GM12878 (cell line): ENCODE measurements at regions not wholly inside any gene's neighbourhood (a gene's known extent, or its start where the extent isn't known, plus 50 kb on each side); places are given as distances from the start of the nearest gene placed in this dataset.

Experiments used
- ATAC-seq: fragments of 200-7000 bp; cut with Tn5 transposase; 3 replicates; pipeline ENCODE4 v1.9.1; 2020; ENCODE audit warnings: mild to moderate bottlenecking, moderate library complexity
- BruUV-seq: library from RNA; stranded (reverse); fragments of 400-500 nt; replicated peaks from 2 replicates; lab custom pipeline; 2021; lab: Mats Ljungman, UMichigan
- CTCF ChIA-PET: fragments of 300-600 bp; sonication (Branson Sonifier 250); formaldehyde crosslinking; extraction: SDS; loops from one replicate; lab custom pipeline; 2021; ENCODE audit warnings: inconsistent platforms; lab: Yijun Ruan, JAX
- POLR2A ChIA-PET: fragments of 350-600 bp; formaldehyde crosslinking; extraction: SDS; loops from one replicate; lab custom pipeline; 2021; ENCODE audit warnings: inconsistent platforms; lab: Charles Lee
- RAD21 ChIA-PET: fragments of 300-600 bp; sonication (Branson Sonifier 250); formaldehyde crosslinking; loops from one replicate; lab custom pipeline; 2023; ENCODE audit warnings: antibody characterized with exemption; ENCODE audit not compliant: unreplicated experiment; lab: Charles Lee
- SMC1A ChIA-PET: fragments of 300-600 bp; sonication (Branson Sonifier 250); formaldehyde crosslinking; loops from one replicate; lab custom pipeline; 2023; ENCODE audit not compliant: unreplicated experiment, uncharacterized antibody; lab: Charles Lee
- DNase-seq: peaks from one replicate; pipeline ENCODE4 v3.0.0-alpha.2; 2011; ENCODE audit warnings: low read depth, low spot score
- FAIRE-seq: peaks from 3 replicates; lab custom pipeline; 2011; peaks lifted over from hg19 to GRCh38; lab: Jason Lieb, UNC
- H2AFZ ChIP-seq: 2 replicates; pipeline ENCODE4 v1.6.0; 2011; ENCODE audit warnings: low read depth, low read length, control low read depth; ENCODE audit not compliant: control insufficient read depth
- H3K27ac ChIP-seq: 2 replicates; pipeline ENCODE4 v1.5.1; 2011; ENCODE audit warnings: control low read depth; ENCODE audit not compliant: control insufficient read depth, insufficient read depth
- H3K27me3 ChIP-seq, 2 experiments: replicated peaks in 1 of 2; 2 replicates each; pipeline versions ENCODE4 v1.6.0 to v1.6.1; 2011; ENCODE audit warnings: low read length in 1 of 2; ENCODE audit not compliant: control insufficient read depth in 2 of 2, insufficient read depth in 2 of 2
- H3K36me3 ChIP-seq, 2 experiments: 2 replicates each; pipeline ENCODE4 v1.5.1; 2011; ENCODE audit warnings: low read length in 1 of 2; ENCODE audit not compliant: control insufficient read depth in 2 of 2, insufficient read depth in 2 of 2
- H3K4me1 ChIP-seq: 2 replicates; pipeline ENCODE4 v1.6.1; 2011; ENCODE audit warnings: mild to moderate bottlenecking, low read length, moderate library complexity, mixed read lengths; ENCODE audit not compliant: control insufficient read depth, insufficient read depth
- H3K4me2 ChIP-seq: 2 replicates; pipeline ENCODE4 v1.6.0; 2011; ENCODE audit warnings: control low read depth; ENCODE audit not compliant: control insufficient read depth, insufficient read depth
- H3K4me3 ChIP-seq: fragments of 200-600 bp; sonication (generic); 2 replicates; pipeline ENCODE4 v1.5.1; 2016
- H3K79me2 ChIP-seq: 2 replicates; pipeline ENCODE4 v1.6.0; 2011; ENCODE audit warnings: low read length; ENCODE audit not compliant: control insufficient read depth, insufficient read depth
- H3K9ac ChIP-seq: 2 replicates; pipeline ENCODE4 v1.8.0; 2011; ENCODE audit warnings: low read length, control low read depth, mixed read lengths; ENCODE audit not compliant: control insufficient read depth, insufficient read depth
- H3K9me3 ChIP-seq: replicated peaks from 3 replicates; pipeline ENCODE4 v1.5.1; 2011; ENCODE audit warnings: mild to moderate bottlenecking, low read length; ENCODE audit not compliant: control insufficient read depth, insufficient read depth
- H4K20me1 ChIP-seq: 2 replicates; pipeline ENCODE4 v1.6.0; 2011; ENCODE audit not compliant: control insufficient read depth, insufficient read depth
- BCL3 ChIP-seq: IDR thresholded peaks from 2 replicates; pipeline ENCODE4 v1.6.1; 2011; ENCODE audit warnings: borderline replicate concordance, low read depth, mild to moderate bottlenecking, moderate library complexity, low read length; ENCODE audit not compliant: insufficient read depth, poor library complexity, severe bottlenecking
- CUX1 ChIP-seq: IDR thresholded peaks from 2 replicates; pipeline ENCODE4 v1.6.1; 2012; ENCODE audit warnings: improper control_type of control experiment, low read depth, low read length; ENCODE audit not compliant: insufficient replicate concordance
- IKZF1 ChIP-seq: fragments of 450-650 bp; conservative IDR thresholded peaks from 2 replicates; pipeline ENCODE4 v1.6.1; 2017; ENCODE audit warnings: antibody characterized with exemption, mild to moderate bottlenecking
- LARP7 ChIP-seq: fragments of 450-650 bp; IDR thresholded peaks from 2 replicates; pipeline ENCODE4 v1.6.1; 2017; ENCODE audit warnings: mild to moderate bottlenecking
- NFIC ChIP-seq: IDR thresholded peaks from 2 replicates; pipeline ENCODE4 v1.6.1; 2012; ENCODE audit warnings: low read depth, mild to moderate bottlenecking, inconsistent platforms, low read length, moderate library complexity
- RELB ChIP-seq: fragments of 450-650 bp; IDR thresholded peaks from 2 replicates; pipeline ENCODE4 v1.6.1; 2017; ENCODE audit warnings: low read depth, mild to moderate bottlenecking, moderate library complexity
- RUNX3 ChIP-seq: IDR thresholded peaks from 2 replicates; pipeline ENCODE4 v1.6.1; 2012; ENCODE audit warnings: low read length, inconsistent platforms
- SREBF1 ChIP-seq: IDR thresholded peaks from 2 replicates; pipeline ENCODE4 v1.6.1; 2012; ENCODE audit warnings: mild to moderate bottlenecking, low read length
- TBL1XR1 ChIP-seq: IDR thresholded peaks from 2 replicates; pipeline ENCODE4 v1.6.1; 2012; ENCODE audit warnings: low read depth, low read length, improper control_type of control experiment
- ZBED1 ChIP-seq: IDR thresholded peaks from 2 replicates; pipeline ENCODE4 v1.6.1; 2016; ENCODE audit warnings: borderline replicate concordance
- WGBS: methylation state at CpG from one replicate; pipeline ENCODE4 v1.1.6; 2016; ENCODE audit warnings: low lambda C conversion rate; ENCODE audit not compliant: insufficient replicate concordance, insufficient coverage; ENCODE audit errors: missing lambda C conversion rate; 5-methylcytosine and 5-hydroxymethylcytosine counted together
- in situ Hi-C: fragments of 300-500 bp; cut with MboI; formaldehyde crosslinking; loops from 9 replicates; pipeline ENCODE4 v1.14.3; 2018; ENCODE audit warnings: mixed read lengths
- intact Hi-C: fragments of 100-400 bp; cut with micrococcal nuclease; formaldehyde crosslinking; loops from one replicate; pipeline ENCODE4 v1.14.2; 2022; ENCODE audit not compliant: unreplicated experiment

- Histone ChIP-seq H3K9me3 (no peaks in the 10 kb centered on the region), H3K4me2 (no peak overlapping the region), H3K36me3 (no peaks in the 10 kb centered on the region), H3K4me3 (no peak overlapping the region), H2AFZ (no peak overlapping the region), H3K9ac (no peak overlapping the region), H3K79me2 (no peaks in the 10 kb centered on the region), H3K27ac (no peak overlapping the region), H3K27me3 (no peaks in the 10 kb centered on the region), H3K4me1 (no peaks in the 10 kb centered on the region), H4K20me1 (no peaks in the 10 kb centered on the region)
- intact Hi-C loops (no loop called here), in situ Hi-C loops (no loop called here)
- ATAC-seq (no peak), FAIRE-seq (no peak), DNase-seq (no peak)
- RAD21 ChIA-PET = no interaction called here
- TF ChIP-seq LARP7 (no peak), TBL1XR1 (no peak), CUX1 (no peak), SREBF1 (no peak), RUNX3 (no peak), ZBED1 (no peak), RELB (no peak), IKZF1 (no peak), BCL3 (no peak), NFIC (no peak)
- CTCF ChIA-PET = no interaction called here
- POLR2A ChIA-PET = no interaction called here
- no TSS peak for BruUV-seq
- SMC1A ChIA-PET = no interaction called here
- 2% methylated on average over 2 of the region's 2 CpGs for WGBS
Observed at GRCh38 chr2:22692746-22693145, 692.2 kb upstream of the KLHL29 start.
